ENCODE measurements at regions not wholly inside any gene's neighbourhood (a gene's known extent, or its start where the extent isn't known, plus 50 kb on each side); places are given as distances from the start of the nearest gene placed in this dataset.
"Not testable (repeated sequence)": the region's sequence is repeated elsewhere in the genome, so short reads cannot be mapped to it uniquely, and the experiment has no call there.

- DNase-seq: no peak
These were observed 53.8 kb downstream of the COX7C start for GRCh38 chr5:86671536-86671935.

DNA sequence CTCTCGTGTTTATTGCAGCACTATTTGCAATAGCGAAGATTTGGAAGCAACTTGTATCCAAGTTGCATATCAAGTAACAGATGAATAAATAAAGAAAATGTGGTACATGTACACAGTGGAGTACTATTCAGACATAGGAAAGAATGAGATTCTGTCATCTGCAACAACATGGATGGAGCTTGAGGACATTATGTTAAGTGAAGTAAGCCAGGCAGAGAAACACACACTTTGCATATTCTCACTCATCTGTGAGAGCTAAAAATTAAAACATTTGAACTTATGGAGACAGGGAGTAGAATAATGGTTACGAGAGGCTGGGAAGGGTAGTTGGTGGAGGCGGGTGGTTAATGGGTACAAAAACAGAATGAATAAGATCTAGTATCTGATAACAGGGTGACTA is 56.3 kb downstream of the COX7C start:
- no peak for DNase-seq

DNA sequence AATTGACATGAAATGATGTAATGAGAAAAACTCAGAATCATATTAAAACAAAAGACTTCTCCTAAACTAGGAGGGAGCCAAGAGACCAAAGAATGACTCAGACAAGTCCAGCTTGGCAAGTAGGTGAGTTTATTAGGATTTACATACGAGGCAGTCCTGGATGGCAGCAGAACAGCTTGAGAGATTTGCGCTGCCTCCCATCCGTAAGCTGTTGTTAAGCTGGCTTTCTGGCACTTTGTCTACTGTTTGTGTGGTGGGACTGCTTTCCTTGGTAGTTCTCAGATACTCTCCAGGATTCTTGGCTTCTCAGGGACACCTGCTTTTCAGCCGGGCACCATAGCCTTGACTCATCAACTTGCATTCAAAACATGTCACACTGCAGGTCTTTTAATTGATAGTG is 57.6 kb downstream of the COX7C start:
- DNase-seq: no peak

GRCh38 chr5:86679529-86679928 is 61.8 kb downstream of the COX7C start:
- DNase-seq: peak; percentile 36

DNA sequence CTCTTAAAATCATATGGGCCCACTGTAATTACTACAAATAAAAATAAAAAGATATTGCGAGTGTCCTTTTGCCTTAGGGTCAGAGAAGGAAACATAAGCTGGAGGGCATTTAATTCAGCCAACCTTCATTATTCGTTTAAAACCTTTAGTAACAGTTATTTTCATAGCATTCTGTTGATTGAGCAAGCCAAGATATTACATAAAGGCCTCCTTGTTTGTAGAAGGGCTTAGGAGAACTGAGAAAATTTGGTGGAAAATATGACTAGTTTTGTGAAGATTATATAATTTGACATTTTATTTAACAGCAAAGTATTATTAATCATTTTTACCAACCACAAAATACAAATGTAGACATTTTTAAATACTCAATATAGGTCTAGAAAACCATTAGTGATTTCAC is 62.2 kb downstream of the COX7C start:
- no peak for DNase-seq

DNA sequence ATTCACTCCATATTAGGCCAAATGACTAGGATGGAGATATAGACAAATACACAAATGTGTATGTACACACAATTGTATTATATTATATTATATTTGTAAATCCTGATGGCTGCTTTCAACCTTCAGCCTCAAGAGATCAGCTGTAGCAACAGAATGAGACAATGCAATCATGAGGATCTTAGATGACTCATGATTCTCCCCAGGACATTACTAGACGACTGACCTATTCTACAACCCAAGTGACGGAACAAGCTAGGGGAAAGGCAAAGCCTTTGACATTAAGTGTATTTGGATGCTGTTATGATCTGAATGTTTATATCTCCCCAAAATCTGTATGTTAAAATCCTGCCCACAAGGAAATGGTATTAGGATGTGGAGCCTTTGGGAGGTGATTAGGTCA is 66.5 kb downstream of the COX7C start:
- no peak for DNase-seq

- no peak for DNase-seq
These were observed 68.3 kb downstream of the COX7C start for GRCh38 chr5:86686046-86686445.

DNA sequence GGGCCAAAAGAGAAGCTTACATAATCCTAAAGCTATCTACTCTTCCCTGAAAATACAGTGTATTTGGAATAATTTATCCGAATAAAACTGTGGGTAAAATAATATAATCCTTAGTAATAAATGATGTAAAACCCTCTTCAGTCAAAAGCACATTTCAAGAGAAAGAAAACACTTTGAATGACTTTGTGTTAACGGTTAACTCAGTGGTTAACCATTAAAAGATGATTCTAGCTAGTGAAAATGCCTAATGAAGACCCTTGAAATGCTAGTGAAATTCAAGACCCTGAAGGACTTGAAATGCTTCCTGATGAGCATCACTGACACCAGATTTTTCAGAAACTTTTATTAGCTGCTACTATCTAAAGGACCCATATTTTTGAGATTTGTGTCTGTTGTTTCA is 70.7 kb downstream of the COX7C start:
- DNase-seq: no peak

DNA sequence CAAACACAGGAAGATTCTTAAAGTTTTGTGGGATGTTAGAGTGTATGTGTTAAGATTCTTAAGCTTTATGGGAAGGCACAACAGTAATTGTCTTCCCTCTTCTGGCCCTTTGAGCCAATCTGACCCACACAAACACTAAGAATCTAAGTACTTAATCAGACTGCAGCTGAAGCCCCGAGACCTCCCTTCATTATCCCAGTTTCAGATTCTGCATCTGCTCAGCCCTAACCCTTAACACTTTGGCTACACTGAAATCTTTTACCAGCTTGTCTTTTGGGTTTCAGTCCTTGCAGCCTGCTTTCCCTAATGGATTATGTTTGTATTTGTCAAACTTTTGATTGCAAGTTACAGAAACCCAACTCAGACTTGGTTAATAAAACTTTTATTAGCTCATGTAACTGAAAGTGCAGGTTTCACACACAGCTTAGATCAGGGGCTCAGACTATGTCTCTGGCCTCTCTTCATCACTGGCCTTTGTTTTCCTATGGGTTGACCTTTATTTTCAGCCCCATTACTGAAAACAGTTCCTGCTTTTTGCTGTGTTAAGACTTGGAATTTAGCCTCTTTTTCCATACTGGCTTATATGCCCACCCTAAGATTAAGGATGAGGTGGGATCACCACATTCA is 71.5 kb downstream of the COX7C start:
- DNase-seq: no peak

GRCh38 chr5:86709157-86709881 is 91.6 kb downstream of the COX7C start:
- DNase-seq: no peak

DNA sequence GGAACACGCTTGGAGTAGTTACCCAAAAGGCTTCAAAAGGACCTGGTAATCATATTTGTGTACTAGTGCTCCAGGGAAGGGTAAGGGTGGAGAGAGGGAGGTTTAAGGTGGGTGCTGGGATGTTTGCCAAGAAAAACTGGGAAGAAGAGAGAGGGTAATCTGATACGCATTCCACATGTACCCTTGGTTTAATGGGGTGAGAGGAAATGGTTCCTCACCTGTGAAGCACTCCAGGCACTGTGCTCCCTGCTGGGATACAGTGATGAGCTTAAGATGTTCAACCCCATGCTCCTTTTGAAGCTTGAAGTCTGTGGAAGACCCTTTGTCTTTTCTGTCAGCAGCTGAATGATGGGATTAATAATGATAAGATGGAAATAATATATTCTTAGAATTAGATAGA is 98.4 kb downstream of the COX7C start:
- DNase-seq: no peak

DNA sequence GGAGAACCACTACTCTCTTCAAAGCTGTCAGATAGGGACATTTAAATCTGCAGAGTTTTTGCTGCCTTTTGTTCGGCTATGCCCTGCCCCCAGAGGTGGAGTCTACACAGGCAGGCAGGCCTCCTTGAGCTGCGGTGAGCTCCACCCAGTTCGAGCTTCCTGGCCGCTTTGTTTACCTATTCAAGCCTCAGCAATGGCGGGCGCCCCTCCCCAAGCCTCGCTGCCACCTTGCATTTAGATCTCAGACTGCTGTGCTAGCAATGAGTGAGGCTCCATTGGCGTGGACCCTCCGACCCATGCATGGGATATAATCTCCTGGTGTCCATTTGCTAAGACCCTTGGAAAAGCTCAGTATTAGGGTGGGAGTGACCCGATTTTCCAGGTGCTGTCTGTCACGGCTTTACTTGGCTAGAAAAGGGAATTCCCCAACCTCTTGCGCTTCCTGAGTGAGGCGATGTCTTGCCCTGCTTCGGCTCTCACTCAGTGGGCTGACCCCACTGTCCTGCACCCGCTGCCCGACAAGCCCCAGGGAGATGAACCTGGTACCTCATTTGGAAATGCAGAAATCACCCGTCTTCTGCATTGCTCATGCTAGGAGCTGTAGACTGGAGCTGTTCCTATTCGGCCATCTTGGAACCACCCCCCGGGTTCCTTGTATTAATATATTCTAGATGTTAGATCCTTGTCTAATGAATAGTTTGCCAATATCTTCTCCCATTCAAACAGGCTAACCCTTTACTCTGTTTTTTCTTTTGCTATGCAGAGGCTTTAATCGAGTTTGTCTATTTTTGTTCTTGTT is 113.8 kb downstream of the COX7C start:
- DNase-seq: not testable (repeated sequence)

DNA sequence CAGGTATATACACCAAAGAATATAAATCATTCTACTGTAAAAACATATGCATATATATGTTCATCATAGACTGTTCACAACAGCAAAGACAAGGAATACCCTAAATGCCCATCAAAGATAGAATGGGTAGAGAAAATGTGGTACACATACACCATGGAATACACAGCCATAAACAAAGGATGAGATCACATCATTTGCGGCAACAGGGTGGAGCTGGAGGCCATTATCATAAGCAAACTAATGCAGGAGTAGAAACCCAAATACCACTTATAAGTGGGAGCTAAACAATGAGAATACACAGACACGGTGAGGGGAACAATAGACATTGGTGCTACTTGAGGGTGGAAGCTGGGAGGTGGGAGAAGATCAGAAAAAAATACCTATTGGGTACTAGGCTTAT is 117.6 kb downstream of the COX7C start:
- DNase-seq: no peak

GRCh38 chr5:86737579-86737978 is 119.8 kb downstream of the COX7C start:
- no peak for DNase-seq

DNA sequence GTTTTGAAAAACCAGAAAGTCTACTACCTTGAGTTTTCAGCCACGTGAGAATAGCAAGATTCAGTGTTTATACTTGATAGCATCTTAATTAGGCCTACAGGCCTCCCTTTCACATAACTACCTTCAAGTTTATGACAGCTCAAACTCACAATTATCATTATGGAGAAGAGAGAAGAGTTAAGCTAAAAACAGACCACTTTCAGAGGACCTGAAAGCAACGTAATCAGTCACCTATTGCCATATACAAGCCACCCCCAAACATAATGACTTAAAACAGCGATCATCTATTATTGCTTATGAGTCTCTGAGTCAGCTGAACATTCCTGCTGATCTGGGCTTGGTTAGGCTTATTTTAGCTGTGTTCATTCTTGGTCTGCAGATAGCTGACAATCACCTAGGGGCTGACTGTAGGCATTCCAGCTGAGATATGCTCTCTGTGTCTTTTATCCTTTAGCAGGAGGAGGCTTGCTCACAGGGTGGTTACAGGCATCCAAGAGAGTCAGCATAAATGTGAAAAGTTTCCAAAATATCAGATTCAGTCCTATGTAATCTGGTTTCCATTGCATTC is 130.9 kb downstream of the COX7C start:
- DNase-seq: no peak

- no peak for DNase-seq
These were observed 132.1 kb downstream of the COX7C start for GRCh38 chr5:86749841-86750240.

DNA sequence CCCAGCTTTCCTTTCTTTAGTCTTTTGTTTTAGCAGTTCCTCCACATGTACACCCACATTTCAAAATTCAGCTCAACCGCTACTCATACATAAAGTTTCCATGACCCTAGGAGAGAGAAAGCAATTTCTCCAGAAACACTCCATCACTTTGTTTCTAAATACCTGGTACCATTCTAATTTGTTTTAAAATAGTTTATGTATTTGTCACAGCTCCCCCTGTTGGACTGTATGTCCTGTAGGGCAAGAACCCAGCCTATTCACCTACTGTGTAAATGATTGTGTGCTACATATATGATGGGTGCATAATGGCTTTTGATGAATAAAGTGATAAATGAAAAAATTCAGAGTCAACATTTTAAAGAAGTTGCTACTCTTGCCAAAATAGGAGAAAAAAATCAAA is 139.1 kb downstream of the COX7C start:
- no peak for DNase-seq

- DNase-seq: no peak
These were observed 140.1 kb downstream of the COX7C start for GRCh38 chr5:86757824-86758223.

- no peak for DNase-seq
These were observed 142.9 kb downstream of the COX7C start for GRCh38 chr5:86760661-86761060.

- no peak for DNase-seq
These were observed 146.2 kb downstream of the COX7C start for GRCh38 chr5:86763929-86764328.

DNA sequence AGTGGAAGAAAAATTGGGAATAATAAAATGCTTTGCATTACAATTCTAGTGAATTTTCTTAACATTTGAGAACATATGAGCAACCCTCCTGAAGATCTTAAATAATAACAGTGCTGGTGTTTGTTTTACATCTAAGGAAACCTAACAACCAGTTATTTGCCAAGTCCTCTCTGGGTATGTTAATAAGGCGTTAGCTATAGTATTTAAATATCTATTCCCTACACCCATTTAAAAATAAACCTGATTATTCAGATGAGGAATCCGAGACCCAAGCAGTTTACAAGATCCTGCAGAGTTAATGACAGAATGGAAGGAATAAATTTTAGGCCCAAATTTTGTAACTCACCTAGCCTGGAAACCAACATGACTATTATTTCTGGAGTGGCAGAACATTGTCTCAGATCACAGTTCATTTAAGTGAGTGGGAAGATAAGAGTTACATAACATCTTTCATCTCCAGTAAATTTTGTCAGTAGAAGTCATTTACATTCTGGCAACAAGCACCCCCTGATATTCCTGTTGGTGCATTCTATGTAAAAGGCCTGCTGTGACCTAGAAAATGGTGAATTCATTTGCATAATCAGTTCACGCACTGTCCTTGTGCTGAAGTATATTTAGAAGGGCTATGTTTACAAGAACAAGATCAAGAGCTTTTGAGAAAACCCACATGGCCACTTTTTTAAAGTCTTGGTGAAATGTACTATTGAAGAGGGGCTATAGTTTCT is 148.2 kb downstream of the COX7C start:
- no peak for DNase-seq

GRCh38 chr5:86768699-86769202 is 151.0 kb downstream of the COX7C start:
- no peak for DNase-seq

GRCh38 chr5:86780018-86780417 is 162.3 kb downstream of the COX7C start:
- DNase-seq: no peak

Measured in NCI-H774 (cell line).